Psoas muscle (tissue), 7 donors: ENCODE measurements at regions not wholly inside any gene's neighbourhood (a gene's known extent, or its start where the extent isn't known, plus 50 kb on each side); places are given as distances from the start of the nearest gene placed in this dataset.

ENCODE experiments used
- ATAC-seq, 4 donors: fragments of 200-7000 bp; cut with Tn5 transposase; one replicate each; pipeline ENCODE4 v1.9.1; 2020; ENCODE audit warnings: moderate library complexity in 3 of 4, mild to moderate bottlenecking in 2 of 4
- DNase-seq, 2 donors: peaks; one replicate each; pipeline ENCODE4 v3.0.0-alpha.2; 2020
- H3K27ac ChIP-seq: fragments of 200-600 bp; one replicate; pipeline ENCODE4 v1.8.0; 2022
- H3K27me3 ChIP-seq, 3 donors: fragments of 200-600 bp in 1 of 3; one replicate each; pipeline versions ENCODE4 v1.6.1 to v1.8.0; 2013 to 2022; ENCODE audit warnings: low read length in 2 of 3, mild to moderate bottlenecking in 2 of 3, moderate library complexity in 1 of 3; ENCODE audit not compliant: insufficient read depth in 3 of 3
- H3K36me3 ChIP-seq, 2 donors: fragments of 200-600 bp in 1 of 2; one replicate each; pipeline versions ENCODE4 v1.6.1 to v1.8.0; 2013 to 2022; ENCODE audit warnings: low read depth in 1 of 2, mild to moderate bottlenecking in 1 of 2, moderate library complexity in 1 of 2; ENCODE audit not compliant: insufficient read depth in 1 of 2
- H3K4me1 ChIP-seq: fragments of 200-600 bp; one replicate; pipeline ENCODE4 v1.8.0; 2022
- H3K4me3 ChIP-seq: fragments of 200-600 bp; one replicate; pipeline ENCODE4 v1.8.0; 2022; ENCODE audit warnings: mild to moderate bottlenecking
- H3K9me3 ChIP-seq: fragments of 200-600 bp; one replicate; pipeline ENCODE4 v1.8.0; 2022
- WGBS, 3 donors: extraction: QIAGEN DNeasy Blood & Tissue Kit; methylation state at CpG; one replicate each; pipeline versions ENCODE4 v1.1.6 to v1.1.7; 2013; 5-methylcytosine and 5-hydroxymethylcytosine counted together
- intact Hi-C, 2 donors: fragments of 100-400 bp; cut with DNase I; formaldehyde crosslinking; loops; one replicate each; pipeline versions ENCODE4 v1.11.0 to v1.14.2; 2022
- TF ChIP-seq, protein P1 (sequence below): fragments of 200-600 bp; IDR thresholded peaks from one replicate; pipeline ENCODE4 v1.8.0; 2022; ENCODE audit warnings: antibody characterized with exemption
- donor health status: healthy with polysubstance abuse.
- donor health status: DM: no; HTN: no; CAD: no; lungs with moderate emphysema.
- donor health status: Bipolar disorder and iron deficiency.
- donor health status: healthy.
- donor health status: DM: yes; HTN: yes; CAD: no.
- donor health status: DM: no; HTN: no; CAD: no.
- donor health status: DM: yes; HTN: yes; CAD: no.

DNA sequence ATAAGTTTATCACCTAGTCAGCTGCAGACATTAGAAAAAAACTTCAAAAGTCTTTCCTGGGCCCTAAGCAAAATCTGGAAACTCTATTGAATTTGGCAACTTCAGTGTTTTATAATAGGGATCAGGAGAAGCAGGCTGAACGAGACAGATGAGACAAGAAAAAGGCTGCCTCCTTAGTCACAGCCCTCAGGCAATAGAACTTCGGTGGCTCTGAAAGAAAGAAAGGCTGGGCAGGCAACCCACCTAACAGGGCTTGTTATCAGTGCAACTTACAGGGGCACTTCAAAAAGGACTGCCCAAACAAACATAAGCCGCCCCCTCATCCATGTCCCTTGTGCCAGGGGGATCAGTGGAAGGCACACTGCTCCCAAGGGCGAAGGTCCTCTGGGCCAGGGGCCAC lies 657.9 kb upstream of the HS3ST5 start:
- H3K27me3 ChIP-seq: no peaks in the 10 kb centered on the region
- no peaks in the 10 kb centered on the region for H3K36me3 ChIP-seq
- no peaks in the 10 kb centered on the region for H3K9me3 ChIP-seq
- no peak overlapping the region for H3K4me3 ChIP-seq
- ATAC-seq (no peak), DNase-seq (no peak)
- intact Hi-C loops: no loop called here
- H3K4me1 ChIP-seq: no peaks in the 10 kb centered on the region
- no peak overlapping the region for H3K27ac ChIP-seq
- WGBS, 3 donors: 82 to 92% (median 88%) methylated on average over 4 of the region's 4 CpGs
- TF ChIP-seq, protein P1, sequence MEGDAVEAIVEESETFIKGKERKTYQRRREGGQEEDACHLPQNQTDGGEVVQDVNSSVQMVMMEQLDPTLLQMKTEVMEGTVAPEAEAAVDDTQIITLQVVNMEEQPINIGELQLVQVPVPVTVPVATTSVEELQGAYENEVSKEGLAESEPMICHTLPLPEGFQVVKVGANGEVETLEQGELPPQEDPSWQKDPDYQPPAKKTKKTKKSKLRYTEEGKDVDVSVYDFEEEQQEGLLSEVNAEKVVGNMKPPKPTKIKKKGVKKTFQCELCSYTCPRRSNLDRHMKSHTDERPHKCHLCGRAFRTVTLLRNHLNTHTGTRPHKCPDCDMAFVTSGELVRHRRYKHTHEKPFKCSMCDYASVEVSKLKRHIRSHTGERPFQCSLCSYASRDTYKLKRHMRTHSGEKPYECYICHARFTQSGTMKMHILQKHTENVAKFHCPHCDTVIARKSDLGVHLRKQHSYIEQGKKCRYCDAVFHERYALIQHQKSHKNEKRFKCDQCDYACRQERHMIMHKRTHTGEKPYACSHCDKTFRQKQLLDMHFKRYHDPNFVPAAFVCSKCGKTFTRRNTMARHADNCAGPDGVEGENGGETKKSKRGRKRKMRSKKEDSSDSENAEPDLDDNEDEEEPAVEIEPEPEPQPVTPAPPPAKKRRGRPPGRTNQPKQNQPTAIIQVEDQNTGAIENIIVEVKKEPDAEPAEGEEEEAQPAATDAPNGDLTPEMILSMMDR: no peak

DNA sequence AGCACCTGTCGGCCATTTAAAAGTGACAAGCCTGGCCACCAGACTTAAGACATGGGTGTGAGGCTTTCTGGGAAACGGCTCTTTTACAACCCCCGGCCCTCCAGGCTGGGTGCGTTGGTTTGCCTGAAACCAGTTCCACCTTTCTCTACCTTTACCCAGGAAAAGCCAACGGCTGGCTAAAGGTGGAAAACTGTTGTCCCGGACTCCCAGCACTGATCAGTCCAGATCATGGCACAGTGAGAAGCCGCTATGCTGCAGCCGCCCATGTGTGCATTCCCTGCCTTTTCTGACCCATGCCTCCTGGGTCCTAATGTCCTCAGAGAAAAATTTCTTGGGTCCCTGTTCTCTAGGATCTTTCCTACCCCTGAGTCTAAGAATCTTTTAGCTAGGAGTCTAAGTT lies 655.7 kb upstream of the HS3ST5 start:
- DNase-seq (no peak), ATAC-seq (no peak)
- no peaks in the 10 kb centered on the region for H3K27me3 ChIP-seq
- H3K4me1 ChIP-seq: no peaks in the 10 kb centered on the region
- intact Hi-C loops: no loop called here
- no peaks in the 10 kb centered on the region for H3K9me3 ChIP-seq
- TF ChIP-seq, protein P1: no peak
- H3K27ac ChIP-seq: no peak overlapping the region
- 85 to 90% (median 87%) methylated on average over 8 of the region's 8 CpGs for WGBS, 3 donors
- H3K36me3 ChIP-seq: no peaks in the 10 kb centered on the region
- no peak overlapping the region for H3K4me3 ChIP-seq

GRCh38 chr6:114997813-114998292 lies 655.0 kb upstream of the HS3ST5 start:
- H3K27me3 ChIP-seq: no peaks in the 10 kb centered on the region
- ATAC-seq (no peak), DNase-seq (no peak)
- no peaks in the 10 kb centered on the region for H3K9me3 ChIP-seq
- TF ChIP-seq, protein P1: no peak
- H3K27ac ChIP-seq: no peak overlapping the region
- no peaks in the 10 kb centered on the region for H3K36me3 ChIP-seq
- intact Hi-C loops: no loop called here
- H3K4me1 ChIP-seq: no peaks in the 10 kb centered on the region
- no peak overlapping the region for H3K4me3 ChIP-seq
- 87 to 94% (median 93%) methylated on average over 4 of the region's 4 CpGs for WGBS, 3 donors

- Histone ChIP-seq H3K4me3 (no peak overlapping the region), H3K4me1 (no peaks in the 10 kb centered on the region), H3K27me3 (no peaks in the 10 kb centered on the region), H3K27ac (no peak overlapping the region), H3K9me3 (no peaks in the 10 kb centered on the region), H3K36me3 (no peaks in the 10 kb centered on the region)
- ATAC-seq: no peak
- TF ChIP-seq, protein P1: no peak
- intact Hi-C loops: no loop called here
- no peak for DNase-seq
Measured at GRCh38 chr6:114995526-114995925, 652.7 kb upstream of the HS3ST5 start.

DNA sequence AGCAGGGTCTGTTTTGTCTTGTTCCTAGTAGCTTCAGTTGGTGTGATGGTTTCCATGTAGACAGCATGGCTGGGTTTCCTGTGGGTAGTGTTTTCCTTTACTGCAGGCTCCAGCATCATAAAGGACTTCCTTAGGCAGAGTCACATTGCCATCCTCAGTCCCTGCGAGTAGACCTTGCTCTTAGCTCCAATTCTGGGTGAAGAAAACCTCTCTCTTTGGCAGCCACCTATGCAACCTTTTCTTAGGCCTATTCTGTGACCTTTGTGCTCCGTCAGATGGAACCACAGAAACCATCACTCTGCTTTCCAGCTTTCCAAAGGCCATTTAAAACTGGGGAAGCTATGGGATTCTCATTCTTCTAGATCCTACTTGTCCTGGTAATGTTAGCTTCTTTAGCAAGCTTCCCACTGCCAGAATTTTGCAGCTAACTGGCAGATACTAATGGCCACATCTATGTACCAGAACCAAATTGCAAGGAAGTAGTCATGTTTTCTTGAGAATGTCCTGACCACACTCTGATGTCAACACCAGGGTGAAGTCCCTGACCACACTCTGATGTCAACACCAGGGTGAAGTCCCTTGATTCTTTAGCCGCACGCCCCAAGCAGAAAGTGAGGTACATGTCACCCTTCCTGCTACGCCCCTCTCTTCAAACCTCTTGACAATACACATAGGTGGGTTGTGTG lies 646.6 kb upstream of the HS3ST5 start:
- H3K27me3 ChIP-seq: no peaks in the 10 kb centered on the region
- ATAC-seq (no peak), DNase-seq (no peak)
- intact Hi-C loops: no loop called here
- TF ChIP-seq, protein P1: no peak
- no peaks in the 10 kb centered on the region for H3K9me3 ChIP-seq
- H3K4me3 ChIP-seq: no peak overlapping the region
- no peak overlapping the region for H3K27ac ChIP-seq
- no peaks in the 10 kb centered on the region for H3K36me3 ChIP-seq
- H3K4me1 ChIP-seq: no peaks in the 10 kb centered on the region
- 83 to 92% (median 87%) methylated on average over 5 of the region's 5 CpGs for WGBS, 3 donors
